GM06990 (cell line): ENCODE measurements at regions not wholly inside any gene's neighbourhood (a gene's known extent, or its start where the extent isn't known, plus 50 kb on each side); places are given as distances from the start of the nearest gene placed in this dataset.

Source experiments
- DNase-seq: peaks from one replicate; pipeline ENCODE4 v3.0.0-alpha.2; 2011; ENCODE audit not compliant: insufficient read length; ENCODE audit errors: extremely low read depth
- H3K27me3 ChIP-seq: replicated peaks from 2 replicates; pipeline ENCODE4 v1.6.0; 2011; ENCODE audit warnings: low read length; ENCODE audit not compliant: control insufficient read depth, insufficient read depth
- H3K36me3 ChIP-seq: 2 replicates; pipeline ENCODE4 v1.5.1; 2011; ENCODE audit warnings: low read length; ENCODE audit not compliant: control insufficient read depth, insufficient read depth
- H3K4me3 ChIP-seq: replicated peaks from 2 replicates; pipeline ENCODE4 v1.5.1; 2011; ENCODE audit warnings: low read depth, mild to moderate bottlenecking, control low read depth, low read length
- TF ChIP-seq, protein P1 (sequence below): IDR thresholded peaks from 2 replicates; pipeline ENCODE4 v1.5.1; 2011; ENCODE audit warnings: low read length, control low read depth, mild to moderate bottlenecking, inconsistent platforms; ENCODE audit not compliant: insufficient read depth, poor library complexity, severe bottlenecking

DNA sequence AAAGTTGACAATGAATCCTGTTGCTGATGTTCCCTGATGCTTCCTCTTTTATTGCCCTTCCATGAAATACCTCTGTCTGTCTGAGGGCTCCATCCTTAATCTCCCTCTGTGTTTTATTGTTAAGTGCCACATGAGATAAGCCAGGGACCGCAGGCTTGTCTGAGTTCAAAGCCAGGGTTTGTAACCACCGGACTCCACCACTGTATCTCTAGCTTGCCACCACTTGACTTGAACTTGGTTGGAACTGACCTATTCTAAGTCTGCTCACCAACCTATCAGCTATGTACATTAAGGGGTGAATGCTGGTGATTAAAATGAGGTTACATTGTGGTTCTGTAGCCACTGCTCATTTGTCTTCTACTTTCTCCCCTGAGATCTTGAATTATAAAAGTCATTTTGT, 328.5 kb upstream of the ZEB2 start:
- DNase-seq = no peak
- Histone ChIP-seq H3K36me3 (no peaks in the 10 kb centered on the region), H3K4me3 (no peak overlapping the region), H3K27me3 (no peaks in the 10 kb centered on the region)
- TF ChIP-seq, protein P1, sequence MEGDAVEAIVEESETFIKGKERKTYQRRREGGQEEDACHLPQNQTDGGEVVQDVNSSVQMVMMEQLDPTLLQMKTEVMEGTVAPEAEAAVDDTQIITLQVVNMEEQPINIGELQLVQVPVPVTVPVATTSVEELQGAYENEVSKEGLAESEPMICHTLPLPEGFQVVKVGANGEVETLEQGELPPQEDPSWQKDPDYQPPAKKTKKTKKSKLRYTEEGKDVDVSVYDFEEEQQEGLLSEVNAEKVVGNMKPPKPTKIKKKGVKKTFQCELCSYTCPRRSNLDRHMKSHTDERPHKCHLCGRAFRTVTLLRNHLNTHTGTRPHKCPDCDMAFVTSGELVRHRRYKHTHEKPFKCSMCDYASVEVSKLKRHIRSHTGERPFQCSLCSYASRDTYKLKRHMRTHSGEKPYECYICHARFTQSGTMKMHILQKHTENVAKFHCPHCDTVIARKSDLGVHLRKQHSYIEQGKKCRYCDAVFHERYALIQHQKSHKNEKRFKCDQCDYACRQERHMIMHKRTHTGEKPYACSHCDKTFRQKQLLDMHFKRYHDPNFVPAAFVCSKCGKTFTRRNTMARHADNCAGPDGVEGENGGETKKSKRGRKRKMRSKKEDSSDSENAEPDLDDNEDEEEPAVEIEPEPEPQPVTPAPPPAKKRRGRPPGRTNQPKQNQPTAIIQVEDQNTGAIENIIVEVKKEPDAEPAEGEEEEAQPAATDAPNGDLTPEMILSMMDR = no peak

DNA sequence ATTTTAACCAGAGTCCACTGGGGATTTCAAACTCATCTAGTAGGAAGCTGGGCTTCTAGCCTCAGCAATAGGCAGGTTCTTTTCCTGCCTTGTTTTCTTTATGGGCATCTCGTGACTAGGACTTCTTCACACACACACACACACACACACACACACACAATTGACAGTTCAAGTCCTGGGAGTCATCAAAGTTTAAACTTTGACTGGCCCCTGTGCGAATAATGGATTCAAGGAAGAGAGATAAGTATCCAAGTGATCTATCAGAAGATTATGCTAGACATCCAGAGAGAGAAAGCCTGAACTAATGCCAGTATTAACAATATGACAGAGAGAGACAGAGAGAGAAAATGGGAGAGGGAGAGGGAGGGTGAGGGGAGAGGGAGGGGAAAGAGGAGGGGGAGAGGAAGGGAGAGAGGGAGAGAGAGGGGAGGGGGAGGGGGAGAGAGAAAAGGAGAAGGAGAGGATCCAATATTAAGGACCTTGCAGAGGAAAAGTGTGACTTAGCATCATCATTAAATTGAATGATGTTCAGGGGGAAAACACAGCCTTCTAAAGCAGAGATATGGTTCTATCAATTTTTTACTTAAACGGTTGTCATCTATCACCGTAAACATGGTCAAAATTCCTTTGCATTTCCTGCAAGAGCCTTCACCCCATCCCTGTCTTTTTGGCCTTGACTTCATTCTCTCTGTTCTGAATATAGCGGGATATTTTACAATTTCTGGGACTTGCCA, 327.6 kb upstream of the ZEB2 start:
- H3K4me3 ChIP-seq = no peak overlapping the region
- H3K27me3 ChIP-seq = no peaks in the 10 kb centered on the region
- TF ChIP-seq, protein P1 = no peak
- DNase-seq = no peak
- H3K36me3 ChIP-seq = no peaks in the 10 kb centered on the region

DNA sequence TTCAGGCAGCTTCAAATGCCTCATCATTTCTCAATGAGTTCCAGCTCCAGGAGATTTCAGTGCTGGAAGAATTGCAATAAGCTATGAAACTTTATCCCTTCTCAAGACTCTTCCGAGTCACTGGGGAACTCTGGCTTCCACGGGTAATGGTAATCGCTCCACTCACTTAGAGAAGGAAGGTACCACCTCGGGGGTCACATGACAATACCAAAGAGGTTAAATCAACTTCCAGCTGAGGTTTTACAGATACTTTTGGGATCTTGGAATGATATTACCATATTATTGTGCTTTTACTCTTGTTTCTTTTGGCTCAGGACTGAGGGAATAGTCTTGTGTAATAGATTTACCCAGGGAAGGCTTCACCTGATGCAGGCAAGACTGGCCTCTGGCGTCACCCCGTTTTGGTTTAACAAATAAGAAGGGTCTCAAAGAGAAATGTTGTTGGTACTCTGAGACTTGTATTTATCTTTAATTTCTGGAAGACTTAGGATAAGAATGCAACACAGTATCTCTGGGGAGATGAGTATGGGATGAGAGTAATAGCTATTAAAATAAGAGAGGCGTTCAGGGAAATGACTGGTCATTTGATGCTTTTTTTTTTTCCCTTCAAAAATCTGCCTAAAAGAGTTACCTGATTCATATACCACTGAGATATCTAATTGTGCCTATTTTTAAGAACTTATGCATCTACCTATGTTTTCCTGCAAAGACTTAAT, 316.9 kb upstream of the ZEB2 start:
- Histone ChIP-seq H3K4me3 (no peak overlapping the region), H3K27me3 (no peaks in the 10 kb centered on the region), H3K36me3 (no peaks in the 10 kb centered on the region)
- DNase-seq = no peak
- TF ChIP-seq, protein P1 = no peak

DNA sequence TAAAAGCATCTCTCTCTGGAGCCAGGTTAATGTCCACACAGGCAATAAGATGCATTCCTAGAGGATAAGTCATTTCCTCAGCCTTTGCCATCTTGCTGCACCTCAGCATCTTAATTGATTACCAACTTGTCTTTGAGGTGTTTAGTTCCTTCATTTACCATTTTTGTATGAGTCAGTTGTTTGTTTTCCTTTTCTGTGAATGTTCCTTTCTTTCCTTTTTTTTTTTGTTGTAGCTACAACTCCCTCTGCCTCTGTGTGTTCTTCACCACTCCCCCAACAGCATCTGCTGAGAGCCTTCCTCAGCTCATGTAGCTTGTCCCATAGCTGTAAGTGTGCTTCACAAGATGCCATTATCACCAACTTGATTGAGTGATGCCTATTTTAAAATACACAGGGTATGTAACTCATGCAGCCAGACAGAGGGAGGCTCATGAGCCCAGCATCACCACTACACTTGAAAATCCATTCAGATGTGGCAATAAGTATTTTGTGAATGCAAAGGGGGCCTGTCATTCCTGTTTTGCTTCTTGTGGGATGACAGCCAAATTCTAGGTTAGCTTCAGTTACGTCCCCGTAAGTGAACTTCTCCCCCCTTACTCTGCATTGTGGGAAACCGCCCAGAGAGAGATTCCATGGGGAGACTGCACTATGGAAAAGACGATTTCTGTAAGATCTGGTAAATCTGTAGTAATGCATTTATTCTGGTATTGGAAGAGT, 315.9 kb upstream of the ZEB2 start:
- TF ChIP-seq, protein P1 = no peak
- no peak for DNase-seq
- Histone ChIP-seq H3K36me3 (no peaks in the 10 kb centered on the region), H3K27me3 (no peaks in the 10 kb centered on the region), H3K4me3 (no peak overlapping the region)

DNA sequence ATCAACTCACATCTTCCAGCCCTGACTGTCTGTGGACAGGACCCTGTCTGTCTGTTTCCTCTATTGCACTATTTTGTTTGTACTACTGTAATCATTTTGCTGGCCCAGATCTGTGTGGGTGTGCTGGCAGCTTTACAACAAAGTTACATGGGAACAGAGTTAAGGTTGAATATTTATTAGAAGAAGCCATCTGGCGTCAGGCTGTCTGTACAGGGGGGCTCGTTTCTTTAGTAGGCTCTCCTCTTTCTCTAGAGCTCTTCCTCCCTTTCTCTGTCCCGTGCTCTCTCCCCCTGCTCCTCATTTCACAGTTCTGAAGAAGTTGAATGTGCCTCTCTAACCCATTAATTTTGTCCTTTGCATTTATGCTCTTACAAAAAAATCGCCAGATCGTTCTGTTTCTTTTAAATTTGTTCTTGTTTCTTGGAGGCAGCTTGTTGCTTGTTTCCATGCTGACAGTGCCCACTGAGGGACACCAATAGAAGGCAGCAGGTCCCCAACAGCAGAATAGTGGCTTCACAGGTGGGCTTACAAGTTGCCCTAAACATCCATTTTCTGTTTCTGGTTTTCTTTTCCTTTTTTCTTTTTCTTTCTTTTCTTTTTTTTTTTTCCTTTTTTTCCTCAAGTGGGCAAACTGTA, 315.2 kb upstream of the ZEB2 start:
- DNase-seq = no peak
- Histone ChIP-seq H3K4me3 (no peak overlapping the region), H3K27me3 (no peaks in the 10 kb centered on the region), H3K36me3 (no peaks in the 10 kb centered on the region)
- TF ChIP-seq, protein P1 = no peak
